HUDEP-2 (cell line): ENCODE measurements at regions not wholly inside any gene's neighbourhood (a gene's known extent, or its start where the extent isn't known, plus 50 kb on each side); places are given as distances from the start of the nearest gene placed in this dataset.
"Not testable (repeated sequence)": the region's sequence is repeated elsewhere in the genome, so short reads cannot be mapped to it uniquely, and the experiment has no call there.

Source experiments
- DNase-seq, 76 experiments: peaks; one replicate each; lab custom pipeline; 2025; ENCODE audit not compliant: unreplicated experiment in 76 of 76; lab: John Stamatoyannopoulos, UW

- DNase-seq = no peak
Observed at GRCh38 chr3:135393159-135393558, 572.4 kb upstream of the PPP2R3A start.

- no peak for DNase-seq
Observed at GRCh38 chr3:135393898-135394525, 571.5 kb upstream of the PPP2R3A start.

- DNase-seq = no peak
Observed at GRCh38 chr3:135412475-135412874, 553.1 kb upstream of the PPP2R3A start.

DNA sequence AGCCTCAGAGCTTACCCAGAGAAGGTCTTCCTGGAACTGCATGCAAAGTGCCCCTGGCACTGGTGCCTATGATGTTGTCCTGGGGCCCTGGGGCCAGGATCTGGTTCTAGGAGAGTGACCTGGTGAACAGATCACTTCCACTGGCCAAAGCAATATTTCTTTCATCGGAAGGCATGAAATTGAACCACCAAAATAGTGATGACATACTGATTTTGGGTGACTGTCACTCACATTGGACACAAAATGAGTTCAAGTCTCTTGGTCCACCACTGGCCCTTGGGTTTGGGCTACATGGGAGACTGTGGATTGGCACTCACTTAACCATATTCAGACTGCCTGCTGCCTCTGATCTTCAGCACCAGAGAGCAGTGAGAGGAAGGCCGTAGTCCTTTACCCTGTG lies 549.3 kb upstream of the PPP2R3A start:
- no peak for DNase-seq

- no peak for DNase-seq
Observed at GRCh38 chr3:135419155-135419554, 546.4 kb upstream of the PPP2R3A start.

- no peak for DNase-seq
Observed at GRCh38 chr3:135426508-135426907, 539.0 kb upstream of the PPP2R3A start.

DNA sequence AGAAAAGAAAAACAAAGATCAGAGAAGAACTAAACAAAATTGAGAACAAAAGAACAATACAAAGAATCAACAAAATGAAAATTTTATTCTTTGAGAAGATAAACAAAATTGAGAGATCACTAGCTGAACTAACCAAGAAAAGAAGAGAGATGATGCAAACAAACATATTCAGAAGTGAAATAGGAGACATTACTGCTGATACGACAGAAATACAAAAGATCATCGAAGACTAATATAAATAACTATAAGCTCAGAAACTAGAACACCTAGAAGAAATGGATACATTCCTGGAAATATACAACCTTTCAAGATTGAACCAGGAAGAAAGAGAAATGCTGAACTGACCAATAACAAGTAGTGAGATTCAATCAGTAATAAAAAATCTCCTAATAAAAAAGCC lies 533.1 kb upstream of the PPP2R3A start:
- DNase-seq = no peak

GRCh38 chr3:135438889-135439597 lies 526.5 kb upstream of the PPP2R3A start:
- not testable (repeated sequence) for DNase-seq

- DNase-seq = not testable (repeated sequence)
Observed at GRCh38 chr3:135439632-135440031, 525.9 kb upstream of the PPP2R3A start.

- no peak for DNase-seq
Observed at GRCh38 chr3:135440233-135440632, 525.3 kb upstream of the PPP2R3A start.

GRCh38 chr3:135440746-135441145 lies 524.8 kb upstream of the PPP2R3A start:
- no peak for DNase-seq

- no peak for DNase-seq
Observed at GRCh38 chr3:135444058-135444457, 521.5 kb upstream of the PPP2R3A start.

GRCh38 chr3:135447483-135447882 lies 518.0 kb upstream of the PPP2R3A start:
- DNase-seq = no peak

- DNase-seq = no peak
Observed at GRCh38 chr3:135448520-135448919, 517.0 kb upstream of the PPP2R3A start.

DNA sequence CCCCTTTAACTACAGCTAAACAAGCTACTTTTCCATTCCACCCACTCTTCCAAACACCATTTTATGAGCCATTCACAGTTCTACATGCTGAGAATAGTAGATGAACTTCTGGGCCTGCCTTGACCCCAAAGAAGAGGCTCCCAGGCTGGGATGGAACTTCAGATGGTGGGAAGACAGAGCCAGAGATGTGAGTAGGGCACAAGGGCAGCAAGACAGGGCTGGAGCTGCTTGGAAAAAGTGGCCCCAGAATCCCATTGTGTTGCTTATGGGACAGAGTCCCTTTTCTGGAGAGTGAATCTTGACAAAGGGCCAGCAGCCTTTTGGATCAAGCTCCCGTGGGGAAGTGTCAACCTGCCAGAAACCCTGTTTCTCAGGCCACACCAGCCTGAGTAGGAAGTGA lies 516.5 kb upstream of the PPP2R3A start:
- no peak for DNase-seq

GRCh38 chr3:135451037-135451785 lies 514.3 kb upstream of the PPP2R3A start:
- DNase-seq = no peak

DNA sequence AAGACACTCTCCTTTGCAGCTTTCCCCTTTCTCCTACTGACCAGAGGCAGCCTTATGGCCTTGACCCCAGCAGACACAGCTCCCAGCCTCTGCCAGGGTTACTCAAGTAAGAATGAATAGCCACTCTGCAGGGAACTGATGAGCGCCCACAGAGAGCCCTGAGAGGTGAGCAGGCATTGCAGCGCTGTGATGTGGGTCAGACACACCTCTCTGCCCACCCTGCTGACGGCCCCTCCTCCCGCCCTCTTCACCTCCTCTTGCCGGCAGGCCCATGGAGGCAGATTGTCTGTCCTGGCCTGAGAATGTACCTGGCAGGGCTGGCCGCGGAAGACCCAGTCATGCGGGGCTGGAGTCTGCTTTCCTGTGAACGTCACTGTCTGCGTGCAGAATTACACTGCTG lies 512.6 kb upstream of the PPP2R3A start:
- no peak for DNase-seq

GRCh38 chr3:135453326-135453725 lies 512.2 kb upstream of the PPP2R3A start:
- DNase-seq = no peak

DNA sequence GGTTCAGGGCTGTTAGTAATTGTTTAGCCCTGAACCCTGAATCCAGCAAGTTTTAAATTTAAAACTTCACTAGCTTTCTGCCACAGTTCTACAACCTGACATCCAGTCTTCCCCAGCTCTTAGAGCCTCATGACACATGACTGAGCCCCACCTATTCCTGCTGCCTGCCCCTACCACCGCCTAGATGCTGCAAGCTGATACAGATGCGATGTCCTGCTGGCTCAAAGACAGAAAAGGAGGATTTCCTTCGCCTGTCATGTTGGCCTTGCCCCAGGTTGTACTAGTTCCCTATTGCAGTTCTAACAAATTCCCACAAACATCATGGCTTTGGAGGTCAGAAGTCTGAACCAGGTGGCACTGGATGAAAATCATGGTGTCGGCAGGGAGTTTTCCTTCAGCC lies 510.6 kb upstream of the PPP2R3A start:
- no peak for DNase-seq

DNA sequence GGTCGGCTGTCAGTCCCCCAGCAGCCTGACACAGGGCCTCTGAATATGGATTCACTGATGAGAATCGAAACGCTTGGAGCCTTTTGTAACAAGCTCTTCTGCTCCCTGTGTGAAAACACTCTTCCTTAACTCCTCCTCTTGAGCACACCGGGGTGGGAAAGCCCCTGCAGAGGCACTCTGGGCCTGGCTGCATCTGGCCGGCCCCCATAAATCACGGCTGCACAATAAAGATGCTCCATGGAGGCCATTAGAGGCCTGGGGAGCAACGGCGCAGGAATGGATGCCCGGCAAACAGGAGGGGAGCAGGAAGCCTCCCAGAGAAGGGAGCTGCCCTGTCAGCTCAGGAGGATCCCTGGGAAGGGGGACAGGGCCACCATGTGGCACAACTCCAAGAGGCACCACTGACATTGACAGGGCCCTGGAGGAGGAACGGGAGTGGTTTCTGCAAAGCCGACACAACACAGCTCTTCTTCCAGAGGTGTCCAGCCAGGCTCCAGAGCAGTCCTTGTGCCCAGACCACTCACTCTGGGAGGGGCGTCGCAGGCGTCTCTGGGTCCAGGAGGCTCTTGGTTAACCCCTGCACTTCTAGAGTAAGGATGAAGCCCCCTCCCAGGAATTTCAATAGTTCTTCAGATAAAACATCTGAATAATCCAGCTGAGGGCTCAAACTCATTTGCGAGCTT lies 509.3 kb upstream of the PPP2R3A start:
- DNase-seq = no peak
